H1 (cell line): ENCODE measurements at regions not wholly inside any gene's neighbourhood (a gene's known extent, or its start where the extent isn't known, plus 50 kb on each side); places are given as distances from the start of the nearest gene placed in this dataset.

Experiments
- CTCF ChIA-PET: fragments of 300-600 bp; sonication (Branson Sonifier 250); formaldehyde crosslinking; loops from one replicate; lab custom pipeline; 2021; ENCODE audit not compliant: partially characterized antibody; lab: Charles Lee
- POLR2A ChIA-PET: fragments of 300-600 bp; sonication (Branson Sonifier 250); formaldehyde crosslinking; loops from one replicate; lab custom pipeline; 2021; ENCODE audit warnings: inconsistent platforms; ENCODE audit not compliant: partially characterized antibody; lab: Charles Lee
- DNase-seq, 2 experiments: peaks; one replicate each; pipeline versions ENCODE4 v3.0.0 to v3.0.0-alpha.2; 2010 to 2022; ENCODE audit warnings: low spot score in 2 of 2, low read depth in 1 of 2, mixed read lengths in 1 of 2
- FAIRE-seq: peaks from 2 replicates; lab custom pipeline; 2011; peaks lifted over from hg19 to GRCh38; lab: Jason Lieb, UNC
- H2AFZ ChIP-seq: 2 replicates; pipeline ENCODE4 v1.8.1; 2012; ENCODE audit warnings: low read length, inconsistent platforms
- H2AK5ac ChIP-seq: 2 replicates; pipeline ENCODE4 v1.6.1; 2013; ENCODE audit warnings: low read depth, low read length
- H2BK120ac ChIP-seq: replicated peaks from 2 replicates; pipeline ENCODE3; 2013; ENCODE audit warnings: low read depth, low read length, inconsistent platforms
- H2BK12ac ChIP-seq: 2 replicates; pipeline ENCODE4 v1.6.1; 2013; ENCODE audit warnings: low read depth, low read length
- H2BK15ac ChIP-seq: 2 replicates; pipeline ENCODE4 v1.6.1; 2013; ENCODE audit warnings: low read length
- H2BK20ac ChIP-seq: 2 replicates; pipeline ENCODE4 v1.6.1; 2013; ENCODE audit warnings: low read length
- H2BK5ac ChIP-seq: 2 replicates; pipeline ENCODE4 v1.6.1; 2013; ENCODE audit warnings: low read depth, low read length
- H3K14ac ChIP-seq: 2 replicates; pipeline ENCODE4 v1.6.1; 2013; ENCODE audit warnings: inconsistent platforms; ENCODE audit not compliant: insufficient read length
- H3K18ac ChIP-seq: 2 replicates; pipeline ENCODE4 v1.6.1; 2013; ENCODE audit warnings: low read length; ENCODE audit errors: extremely low read depth
- H3K23ac ChIP-seq: 2 replicates; pipeline ENCODE4 v1.6.1; 2013; ENCODE audit warnings: inconsistent platforms; ENCODE audit not compliant: insufficient read length
- H3K23me2 ChIP-seq: 2 replicates; pipeline ENCODE4 v1.6.1; 2013; ENCODE audit warnings: low read depth, low read length
- H3K27ac ChIP-seq: 2 replicates; pipeline ENCODE4 v1.6.1; 2011; ENCODE audit warnings: low read depth, low read length, inconsistent platforms
- H3K27me3 ChIP-seq, 4 experiments: replicated peaks in 1 of 4; 1 replicate in 1 of 4; 2 replicates in 3 of 4; pipeline versions ENCODE4 v1.6.1 to v1.8.1; 2011 to 2013; ENCODE audit warnings: low read length in 3 of 4, mild to moderate bottlenecking in 3 of 4, inconsistent platforms in 2 of 4, mixed read lengths in 2 of 4, moderate library complexity in 1 of 4; ENCODE audit not compliant: control insufficient read depth in 3 of 4, insufficient read depth in 3 of 4; ENCODE audit errors: extremely low read depth in 1 of 4
- H3K36me3 ChIP-seq, 4 experiments: 2 replicates each; pipeline versions ENCODE4 v1.6.1 to v1.8.1; 2011 to 2013; ENCODE audit warnings: mild to moderate bottlenecking in 4 of 4, low read length in 3 of 4, moderate library complexity in 2 of 4, control low read depth in 1 of 4, inconsistent platforms in 1 of 4; ENCODE audit not compliant: insufficient read depth in 4 of 4, control insufficient read depth in 2 of 4
- H3K4ac ChIP-seq: replicated peaks from 2 replicates; pipeline ENCODE3; 2013; ENCODE audit warnings: low read length, low read depth, mixed read lengths, inconsistent platforms; ENCODE audit not compliant: insufficient read length
- H3K4me1 ChIP-seq, 4 experiments: replicated peaks in 1 of 4; 1 replicate in 1 of 4; 2 replicates in 3 of 4; pipeline versions ENCODE4 v1.6.1 to v1.8.1; 2011 to 2013; ENCODE audit warnings: low read length in 3 of 4, inconsistent platforms in 2 of 4, mixed read lengths in 1 of 4; ENCODE audit not compliant: insufficient read depth in 4 of 4, control insufficient read depth in 3 of 4
- H3K4me2 ChIP-seq, 2 experiments: 2 replicates each; pipeline versions ENCODE4 v1.6.1 to v1.8.1; 2011 to 2013; ENCODE audit warnings: low read depth in 2 of 2, low read length in 2 of 2, control low read depth in 1 of 2, inconsistent platforms in 1 of 2, mild to moderate bottlenecking in 1 of 2; ENCODE audit not compliant: insufficient read depth in 1 of 2
- H3K4me3 ChIP-seq, 4 experiments: fragments of 200-600, 300-600 bp in 1 of 4; sonication (generic), shearing (Covaris generic), sonication (Bioruptor Twin) in 1 of 4; 2 replicates each; pipeline versions ENCODE4 v1.5.1 to v1.8.1; 2011 to 2016; ENCODE audit warnings: low read length in 4 of 4, low read depth in 3 of 4, control low read depth in 2 of 4, inconsistent platforms in 2 of 4, mild to moderate bottlenecking in 2 of 4, mixed read lengths in 1 of 4, moderate library complexity in 1 of 4; ENCODE audit not compliant: insufficient read depth in 2 of 4; ENCODE audit errors: extremely low read depth in 1 of 4
- H3K56ac ChIP-seq: replicated peaks from 2 replicates; pipeline ENCODE3; 2013; ENCODE audit warnings: low read depth, mild to moderate bottlenecking, mixed read lengths, low read length, inconsistent platforms; ENCODE audit not compliant: insufficient read length
- H3K79me1 ChIP-seq: 2 replicates; pipeline ENCODE4 v1.6.1; 2013; ENCODE audit warnings: low read depth, low read length, control low read depth
- H3K79me2 ChIP-seq, 2 experiments: 2 replicates each; pipeline versions ENCODE4 v1.6.1 to v1.8.1; 2012 to 2013; ENCODE audit warnings: low read length in 2 of 2, mild to moderate bottlenecking in 2 of 2, inconsistent platforms in 1 of 2; ENCODE audit not compliant: insufficient read depth in 2 of 2, control insufficient read depth in 1 of 2
- H3K9ac ChIP-seq, 4 experiments: replicated peaks in 1 of 4; 1 replicate in 1 of 4; 2 replicates in 3 of 4; pipeline versions ENCODE4 v1.6.1 to v1.8.1; 2011 to 2013; ENCODE audit warnings: low read depth in 3 of 4, low read length in 3 of 4, control low read depth in 2 of 4, mild to moderate bottlenecking in 2 of 4, moderate library complexity in 2 of 4, inconsistent platforms in 1 of 4; ENCODE audit errors: extremely low read depth in 1 of 4
- H3K9me3 ChIP-seq, 2 experiments: 2 replicates each; pipeline versions ENCODE4 v1.6.1 to v1.8.1; 2012 to 2013; ENCODE audit warnings: mild to moderate bottlenecking in 2 of 2, moderate library complexity in 2 of 2, control low read depth in 1 of 2, inconsistent platforms in 1 of 2, low read depth in 1 of 2, low read length in 1 of 2, mixed read lengths in 1 of 2; ENCODE audit not compliant: insufficient read depth in 2 of 2
- H4K20me1 ChIP-seq, 2 experiments: replicated peaks in 1 of 2; 2 replicates each; pipeline versions ENCODE3 to v1.8.1; 2011 to 2013; ENCODE audit warnings: inconsistent platforms in 2 of 2, low read length in 2 of 2, mild to moderate bottlenecking in 1 of 2; ENCODE audit not compliant: insufficient read depth in 2 of 2, control insufficient read depth in 1 of 2
- H4K5ac ChIP-seq: 2 replicates; pipeline ENCODE4 v1.6.1; 2013; ENCODE audit warnings: low read length, low read depth, mixed read lengths, inconsistent platforms; ENCODE audit not compliant: insufficient read length
- H4K8ac ChIP-seq: 2 replicates; pipeline ENCODE4 v1.8.0; 2013; ENCODE audit warnings: mild to moderate bottlenecking, moderate library complexity, low read length, inconsistent platforms; ENCODE audit not compliant: insufficient read depth; ENCODE audit errors: extremely low read depth
- H4K91ac ChIP-seq: replicated peaks from 2 replicates; pipeline ENCODE3; 2013; ENCODE audit warnings: low read length, mixed read lengths, inconsistent platforms; ENCODE audit not compliant: insufficient read length
- ATF3 ChIP-seq: IDR thresholded peaks from 2 replicates; pipeline ENCODE4 v1.6.1; 2011; ENCODE audit warnings: low read depth, mild to moderate bottlenecking, low read length; ENCODE audit not compliant: insufficient read depth
- EGR1 ChIP-seq: IDR thresholded peaks from 2 replicates; pipeline ENCODE4 v1.6.1; 2011; ENCODE audit warnings: low read depth, low read length, borderline replicate concordance
- KDM4A ChIP-seq: IDR thresholded peaks from one replicate; pipeline ENCODE4 v1.7.1; 2012; ENCODE audit warnings: low read depth, mild to moderate bottlenecking, moderate library complexity, low read length, inconsistent platforms; ENCODE audit not compliant: severe bottlenecking
- SP4 ChIP-seq: IDR thresholded peaks from 2 replicates; pipeline ENCODE4 v1.6.1; 2012; ENCODE audit warnings: low read length, inconsistent platforms
- WGBS, 2 experiments: shearing (Covaris generic) in 1 of 2; methylation state at CpG; one replicate each; pipeline versions ENCODE4 v1.1.6 to v1.1.7; 2013 to 2015; ENCODE audit warnings: low lambda C conversion rate in 2 of 2, mixed read lengths in 2 of 2, inconsistent platforms in 1 of 2, low coverage in 1 of 2, missing lambda C conversion rate in 1 of 2; ENCODE audit not compliant: insufficient replicate concordance in 2 of 2, insufficient coverage in 1 of 2, insufficient read length in 1 of 2; ENCODE audit errors: extremely low coverage in 1 of 2, missing lambda C conversion rate in 1 of 2; 5-methylcytosine and 5-hydroxymethylcytosine counted together

- Histone ChIP-seq H2BK15ac (no peak overlapping the region), H3K4me2 (no peak overlapping the region), H4K20me1 (no peaks in the 10 kb centered on the region), H4K8ac (no peak overlapping the region), H2BK5ac (no peak overlapping the region), H3K36me3 (no peaks in the 10 kb centered on the region), H3K4me3 (no peak overlapping the region), H4K5ac (no peak overlapping the region)
- CTCF ChIA-PET = interaction anchor here (0.6 kb wide), 1 partner anchor 63 kb away, joined by 3 read pairs; no protein-coding TSS in a partner anchor
- TF ChIP-seq ATF3 = no peak
- no peak for TF ChIP-seq KDM4A
- TF ChIP-seq SP4 = no peak
- no peak for TF ChIP-seq EGR1
- TF ChIP-seq, all 59 proteins: peak for 0
- Histone ChIP-seq H3K18ac (no peak overlapping the region), H2BK12ac (no peak overlapping the region), H2AFZ (no peak overlapping the region), H3K27ac (no peak overlapping the region), H2BK120ac (no peak overlapping the region), H3K56ac (no peak overlapping the region), H3K4me1 (no peaks in the 10 kb centered on the region), H3K79me1 (no peaks in the 10 kb centered on the region), H3K23me2 (no peaks in the 10 kb centered on the region), H3K9ac (no peak overlapping the region), H3K27me3 (no peaks in the 10 kb centered on the region), H3K23ac (no peak overlapping the region), H3K79me2 (no peaks in the 10 kb centered on the region), H3K9me3 (no peaks in the 10 kb centered on the region), H4K91ac (no peak overlapping the region), H2BK20ac (no peak overlapping the region), H3K14ac (no peak overlapping the region), H2AK5ac (no peak overlapping the region), H3K4ac (no peak overlapping the region)
- no peak for FAIRE-seq
- 89% methylated on average over 2 of the region's 2 CpGs; no CpG with 5 or more reads in 1 of the 2 experiments for WGBS, 2 experiments
- no peak for DNase-seq
- POLR2A ChIA-PET = no interaction called here
Measured at GRCh38 chr5:164233791-164234190, 728.4 kb downstream of the MAT2B start.
